Fibroblast of the conjunctiva (primary cell): ENCODE measurements at regions not wholly inside any gene's neighbourhood (a gene's known extent, or its start where the extent isn't known, plus 50 kb on each side); places are given as distances from the start of the nearest gene placed in this dataset.

Source experiments
- DNase-seq: peaks from one replicate; pipeline ENCODE4 v3.0.0-alpha.2; 2010; ENCODE audit warnings: low read depth

DNA sequence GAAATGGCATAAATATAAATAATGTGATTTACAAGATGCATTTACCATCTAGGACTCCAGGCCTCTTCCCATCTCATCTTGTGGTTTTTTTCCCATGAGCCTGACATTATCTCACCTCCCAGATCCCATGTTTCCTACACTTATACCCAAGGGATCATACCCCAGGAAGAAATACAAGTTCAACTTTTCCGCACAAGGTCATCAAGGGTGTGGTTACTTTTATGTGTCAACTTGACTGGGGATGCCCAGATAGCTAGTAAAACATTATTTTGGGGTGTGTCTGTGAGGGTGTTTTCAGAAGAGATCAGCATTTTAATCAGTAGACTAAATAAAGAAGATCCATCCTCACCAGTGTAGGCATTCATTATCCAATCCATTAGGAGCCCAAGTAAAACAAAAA lies 176.3 kb upstream of the TNFAIP3 start:
- DNase-seq, result no peak

DNA sequence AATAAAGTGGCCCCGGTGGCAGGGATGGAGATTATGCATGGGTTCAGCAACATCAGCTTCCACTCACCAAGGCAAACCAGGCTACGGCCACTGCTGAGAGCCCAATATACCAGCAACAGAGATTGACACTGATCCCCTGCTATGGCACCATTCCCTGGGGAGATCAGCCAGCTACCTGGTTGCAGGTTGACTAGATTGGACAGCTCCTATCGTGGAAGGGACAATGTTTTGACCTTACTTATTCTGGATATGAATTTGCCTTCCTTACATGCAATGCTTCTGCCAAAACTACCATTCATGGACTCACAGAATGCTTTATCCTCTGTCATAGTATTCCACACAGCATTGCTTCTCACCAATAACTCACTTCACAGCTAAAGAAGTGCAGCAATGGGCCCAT lies 174.8 kb upstream of the TNFAIP3 start:
- no peak for DNase-seq

DNA sequence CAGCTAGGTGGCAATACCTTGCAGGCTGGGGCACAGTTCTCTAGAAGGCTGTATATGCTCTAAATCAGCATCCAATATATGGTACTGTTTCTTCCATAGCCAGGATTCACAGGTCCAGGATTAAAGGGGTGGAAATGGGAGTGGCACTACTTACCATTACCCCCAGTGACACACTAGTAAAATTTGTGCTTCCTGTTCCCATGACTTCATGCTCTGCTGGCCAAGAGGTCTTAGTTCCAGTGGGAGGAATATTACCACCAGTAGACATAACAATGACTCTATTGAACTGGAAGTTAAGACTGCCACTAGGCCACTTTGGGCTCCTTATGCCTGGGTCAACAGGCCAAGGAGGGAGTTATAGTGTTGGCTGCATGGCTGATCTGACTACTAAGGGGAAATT lies 174.3 kb upstream of the TNFAIP3 start:
- DNase-seq, result no peak

DNA sequence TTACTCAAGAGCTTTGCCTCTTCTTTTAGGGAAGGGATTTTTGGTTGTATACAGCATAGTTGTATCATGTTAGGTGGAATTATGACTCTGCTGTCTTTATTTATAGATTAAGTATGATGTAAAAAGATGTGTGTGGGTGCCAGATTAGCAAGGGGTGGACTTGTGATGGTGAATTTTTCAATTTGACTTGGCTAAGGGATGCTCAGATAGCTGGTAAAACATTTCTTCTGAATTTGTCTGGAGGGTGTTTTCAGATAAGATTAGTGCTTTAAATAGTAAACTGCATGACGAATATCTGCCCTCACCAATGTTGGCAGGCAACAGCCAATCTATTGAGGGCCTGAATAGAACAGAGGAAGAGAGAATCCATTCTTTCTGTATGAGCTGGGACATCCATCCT lies 173.3 kb upstream of the TNFAIP3 start:
- no peak for DNase-seq

DNA sequence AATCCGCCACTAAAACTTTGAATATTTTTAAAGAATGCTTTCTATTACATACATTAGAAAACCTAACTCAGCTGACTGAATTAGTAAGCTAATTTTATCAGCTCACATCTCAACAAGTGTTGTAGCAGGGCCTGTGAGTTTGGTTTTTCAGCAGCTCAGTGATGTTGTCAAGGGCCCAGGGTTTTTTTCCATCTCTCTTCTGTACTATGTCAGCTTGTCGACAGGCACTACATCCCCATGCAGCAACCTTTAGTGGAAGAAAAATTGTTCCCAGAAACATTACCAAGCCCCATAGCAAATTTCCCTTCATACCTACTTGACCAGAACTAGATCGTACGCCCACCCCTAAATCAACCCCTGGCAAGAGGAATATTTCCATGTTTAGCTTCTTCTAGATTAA lies 170.3 kb upstream of the TNFAIP3 start:
- no peak for DNase-seq

DNA sequence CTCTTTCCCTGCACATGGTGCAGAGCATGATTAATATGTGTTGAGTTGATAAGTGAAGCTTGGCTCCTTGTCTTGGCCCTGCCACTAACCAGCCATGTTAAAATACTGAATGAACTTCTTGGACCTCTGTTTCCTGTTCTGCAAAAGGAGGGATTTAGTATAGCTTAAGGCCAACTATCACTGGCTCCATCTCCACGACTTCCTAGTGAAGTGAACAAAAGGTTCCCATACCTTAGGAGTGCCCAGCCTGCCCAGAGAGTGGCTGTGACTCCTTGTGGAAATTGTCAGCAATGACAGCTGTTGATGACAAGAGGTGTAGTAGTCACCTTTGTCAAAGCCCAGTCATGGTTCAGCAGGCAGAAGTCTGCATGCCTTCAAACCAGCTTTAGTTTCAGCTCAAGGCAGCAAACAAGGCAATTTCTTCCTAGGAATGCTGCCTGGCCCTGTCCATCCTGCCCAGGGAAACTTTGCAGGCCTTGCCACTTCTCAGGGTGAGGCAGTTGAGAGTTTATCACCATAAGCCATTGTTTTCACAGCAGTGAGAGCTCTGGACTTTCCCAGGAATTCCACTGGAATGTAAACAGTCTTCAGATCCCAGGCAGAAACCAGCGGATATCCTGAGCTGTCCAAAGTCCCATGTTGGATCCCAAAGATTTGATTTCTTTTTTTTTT lies 169.7 kb upstream of the TNFAIP3 start:
- no peak for DNase-seq

DNA sequence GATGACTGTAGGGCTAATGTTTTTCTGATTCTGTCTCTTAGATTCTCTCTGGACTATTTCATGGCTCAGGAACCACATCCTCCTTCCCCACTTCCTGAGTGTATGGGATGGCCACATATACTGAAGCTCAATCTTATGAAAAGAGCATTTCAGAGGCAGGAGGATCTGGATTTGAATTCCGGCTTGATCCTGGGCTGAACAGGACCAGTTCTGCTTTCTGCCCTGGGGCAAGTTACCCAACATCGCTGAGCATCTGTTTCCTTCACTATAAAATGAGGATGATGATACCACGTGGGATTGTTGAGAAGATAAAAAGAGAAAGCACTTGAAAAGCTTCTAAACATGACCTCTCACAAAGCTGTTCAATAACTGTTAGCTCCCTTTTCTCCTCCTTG lies 168.4 kb upstream of the TNFAIP3 start:
- no peak for DNase-seq

DNA sequence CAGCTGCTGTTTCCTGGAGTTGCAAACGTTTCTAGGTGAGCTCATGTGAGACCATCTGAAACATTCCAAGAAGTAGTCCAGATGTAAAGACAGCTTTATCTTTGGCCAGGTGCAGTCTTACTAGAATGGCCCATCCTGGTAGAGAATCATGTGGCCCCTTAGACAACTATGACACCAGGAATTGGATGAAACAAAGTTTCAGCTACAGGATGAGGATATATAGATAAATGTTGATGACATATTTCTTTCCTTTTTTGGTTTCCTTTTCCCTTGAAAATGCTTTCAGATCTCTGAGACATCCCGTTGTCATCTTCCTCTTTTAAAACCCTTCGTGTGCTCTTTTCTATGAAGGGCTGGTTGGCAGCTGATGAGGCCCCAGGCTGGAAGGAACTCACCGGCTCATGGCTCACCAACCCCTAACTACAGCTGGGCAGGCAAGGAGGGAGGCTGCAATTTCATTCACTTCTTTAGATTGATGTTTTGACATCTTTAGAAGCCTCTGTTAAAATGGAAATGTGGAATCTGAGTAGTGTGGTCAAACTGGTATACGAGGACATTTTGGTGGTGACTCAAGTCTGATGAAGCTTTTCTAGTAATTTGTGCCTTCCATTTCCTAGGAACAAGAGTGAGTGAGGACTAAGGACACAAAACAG lies 167.9 kb upstream of the TNFAIP3 start:
- no peak for DNase-seq

DNA sequence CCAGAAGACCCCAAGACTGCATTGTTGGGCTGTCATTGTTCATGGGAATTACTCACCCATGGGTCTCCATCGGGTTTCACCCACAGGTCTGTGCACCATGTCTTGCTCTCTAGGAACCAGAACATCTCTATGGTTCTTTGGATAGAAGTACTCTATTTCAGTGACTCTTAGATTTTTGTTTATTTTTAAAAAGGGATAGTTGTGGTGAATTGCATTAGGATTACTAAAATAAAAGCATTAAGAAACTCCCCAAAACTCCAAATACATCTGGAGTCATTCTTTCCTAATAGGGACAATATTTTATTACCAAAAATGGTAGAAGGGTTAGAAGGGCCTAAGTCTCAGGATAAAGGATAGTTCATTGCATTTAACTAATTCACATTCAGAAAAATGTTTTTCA lies 166.9 kb upstream of the TNFAIP3 start:
- DNase-seq, result no peak

DNA sequence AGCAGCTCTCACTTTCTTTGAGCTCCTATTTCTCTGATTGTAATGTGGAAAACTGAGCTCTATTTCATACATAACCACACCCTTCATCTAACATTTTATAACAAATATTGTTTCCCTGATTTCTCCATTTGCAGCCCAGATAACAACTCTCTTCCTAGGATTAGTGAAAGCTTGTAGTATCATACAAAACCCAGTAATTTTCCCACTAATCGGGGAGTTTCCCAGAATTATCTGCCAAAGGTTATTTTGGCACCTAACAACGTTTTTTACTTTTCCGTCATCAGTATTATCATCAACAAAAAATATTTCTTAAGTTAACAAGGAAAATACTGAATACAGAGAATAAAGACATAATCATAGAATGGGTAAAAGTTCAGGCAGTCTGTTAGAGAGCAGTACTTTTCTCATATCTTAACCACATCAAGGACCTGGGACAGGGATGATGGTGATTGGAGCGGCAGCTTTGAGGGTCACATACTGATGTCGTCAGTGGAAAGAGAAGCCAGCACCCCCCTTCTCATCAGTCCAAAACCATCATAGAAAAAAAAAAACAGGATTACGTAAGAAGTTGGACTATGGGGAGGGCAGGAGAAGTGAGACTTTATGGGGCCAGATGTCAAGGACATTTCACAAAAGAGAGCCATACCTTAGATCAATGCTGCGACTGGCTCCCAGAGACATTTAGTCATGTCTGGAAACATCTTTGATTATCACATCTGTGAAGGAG lies 166.1 kb upstream of the TNFAIP3 start:
- no peak for DNase-seq

DNA sequence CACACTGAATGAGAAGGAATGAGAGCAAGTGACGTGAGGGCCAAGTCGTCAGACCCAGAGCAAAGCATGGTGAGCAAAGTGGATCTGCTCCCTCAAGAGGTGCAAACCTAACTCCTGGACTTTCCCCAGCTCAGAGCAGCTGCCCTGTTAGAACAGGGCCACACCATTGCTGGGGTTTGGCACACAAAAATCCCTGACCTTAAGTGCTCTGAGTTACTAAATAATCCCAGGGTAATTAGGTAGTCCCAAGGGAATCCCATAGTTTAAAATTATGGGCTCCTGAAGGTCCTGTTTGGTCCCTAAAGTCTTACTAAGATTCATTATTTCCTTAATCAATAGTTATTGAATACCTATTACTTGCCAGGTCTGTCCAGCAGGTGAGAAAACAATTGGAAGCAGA lies 165.1 kb upstream of the TNFAIP3 start:
- DNase-seq, result no peak

DNA sequence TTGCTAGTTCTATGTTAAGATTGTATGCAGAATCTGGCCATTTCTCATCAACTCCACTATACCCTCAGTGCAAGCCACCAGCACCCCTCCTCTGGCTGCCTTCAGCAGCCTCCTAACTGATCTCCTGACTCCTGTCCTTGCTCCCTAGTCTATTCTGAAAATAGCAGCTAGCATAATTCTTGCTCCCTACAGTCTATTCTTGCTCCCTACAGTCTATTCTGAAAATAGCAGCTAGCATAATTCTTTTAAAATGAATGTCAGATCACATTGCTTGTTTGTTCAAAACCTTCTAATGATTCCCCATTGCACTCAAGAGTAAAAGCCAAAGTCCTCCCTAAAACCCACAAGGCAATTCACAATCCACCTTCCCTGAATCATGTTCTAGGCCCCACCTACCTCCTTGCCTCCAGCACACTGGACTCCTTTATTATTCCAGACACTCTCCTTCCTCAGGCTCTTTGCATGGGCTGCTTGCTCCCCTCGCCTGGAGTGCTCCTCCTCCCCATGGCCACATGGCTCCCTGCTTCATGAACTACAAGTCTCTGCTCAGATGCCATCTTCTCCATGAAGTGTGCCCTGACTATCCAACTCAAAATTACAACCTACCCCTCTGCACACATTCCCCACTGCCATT lies 164.2 kb upstream of the TNFAIP3 start:
- no peak for DNase-seq

DNA sequence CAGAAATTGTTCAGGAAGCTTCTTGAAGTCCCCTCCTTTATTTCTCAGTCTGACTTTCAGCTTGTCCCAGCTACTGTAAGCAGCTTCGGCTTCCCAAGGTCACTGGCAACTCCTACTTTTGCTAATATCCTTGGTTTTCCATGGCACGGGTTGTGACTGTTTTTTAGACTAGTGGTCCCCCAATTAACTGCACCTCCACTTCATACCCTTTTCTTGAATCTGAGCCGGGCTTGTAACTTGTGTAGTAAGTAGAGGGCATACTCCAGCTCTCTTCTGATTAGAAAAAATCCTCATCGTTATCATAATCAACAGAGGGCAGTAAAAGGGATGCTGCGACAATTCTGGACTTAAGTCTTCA lies 162.3 kb upstream of the TNFAIP3 start:
- no peak for DNase-seq

DNA sequence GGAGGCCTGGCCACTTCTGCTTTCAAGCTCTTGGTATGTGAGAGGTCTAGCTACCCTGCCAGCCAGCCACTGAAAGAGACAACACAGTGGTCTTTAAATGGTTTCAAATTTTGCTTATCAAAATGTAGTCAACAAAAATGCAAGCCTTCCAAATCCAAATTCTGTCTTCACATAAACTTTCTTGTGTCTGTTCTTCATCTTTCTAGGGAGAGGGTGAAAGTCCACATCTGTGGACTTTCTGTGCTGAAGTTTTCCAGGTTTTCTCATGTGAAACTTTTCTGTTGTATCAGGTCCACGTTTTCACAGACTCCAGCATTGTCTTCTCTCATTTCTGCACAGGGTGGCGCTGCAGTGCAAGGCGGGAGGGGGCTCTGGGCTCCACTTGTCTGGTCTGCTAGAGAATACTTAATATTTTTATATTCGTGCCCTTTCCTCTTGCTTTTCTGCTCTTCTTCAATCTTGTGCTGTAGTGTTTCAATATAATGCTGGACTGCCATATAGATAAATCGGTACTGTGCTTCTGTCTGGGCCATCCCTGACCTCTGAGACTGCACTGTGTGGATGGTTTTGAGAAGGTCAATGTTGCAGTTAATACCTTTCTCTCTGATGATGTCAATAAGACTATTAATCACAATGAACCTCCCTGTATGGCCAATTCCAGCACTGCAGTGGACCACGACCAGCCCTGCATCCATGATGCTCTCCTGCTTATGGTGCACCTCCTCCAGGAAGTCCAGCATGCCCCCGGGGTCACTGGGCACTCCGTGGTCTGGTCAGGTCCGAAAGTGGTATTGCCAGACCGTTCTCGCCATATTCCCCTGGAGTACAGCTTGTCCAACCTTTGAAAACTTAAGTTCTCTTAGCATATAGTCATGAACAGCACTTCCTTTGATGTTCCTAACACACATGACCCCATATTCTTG lies 161.6 kb upstream of the TNFAIP3 start:
- DNase-seq, result peak; percentile 37

DNA sequence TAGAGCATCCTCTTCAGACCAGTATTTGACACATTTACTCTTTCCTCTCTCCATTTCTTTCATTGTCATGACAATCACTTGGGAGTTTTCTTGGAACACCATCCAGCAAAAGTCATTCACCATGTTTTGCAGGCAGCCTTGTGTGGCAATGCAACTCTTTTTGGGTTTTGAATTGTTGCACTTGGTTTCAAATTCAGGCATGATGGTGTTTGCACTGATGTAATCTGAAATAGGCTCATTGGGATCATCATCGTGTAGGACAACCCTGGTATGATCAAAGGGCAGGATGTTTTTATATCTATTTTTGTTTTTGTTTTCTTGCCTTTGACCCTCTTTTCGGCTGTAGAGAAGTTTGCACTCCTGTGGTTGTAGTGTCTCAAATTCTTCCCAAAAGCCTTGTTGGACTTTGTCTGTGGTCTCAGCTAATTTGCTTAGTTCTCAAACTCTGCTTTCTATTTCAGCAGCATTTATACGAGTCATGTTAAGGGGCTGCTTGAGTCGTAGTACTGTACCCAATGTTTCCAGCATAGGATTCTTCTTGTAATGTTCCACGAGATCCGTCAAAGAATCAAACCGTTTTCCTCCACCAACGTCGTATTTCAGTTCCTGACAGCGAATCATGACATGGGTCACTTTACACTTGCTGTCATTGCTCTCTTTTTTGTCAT lies 160.8 kb upstream of the TNFAIP3 start:
- no peak for DNase-seq

DNA sequence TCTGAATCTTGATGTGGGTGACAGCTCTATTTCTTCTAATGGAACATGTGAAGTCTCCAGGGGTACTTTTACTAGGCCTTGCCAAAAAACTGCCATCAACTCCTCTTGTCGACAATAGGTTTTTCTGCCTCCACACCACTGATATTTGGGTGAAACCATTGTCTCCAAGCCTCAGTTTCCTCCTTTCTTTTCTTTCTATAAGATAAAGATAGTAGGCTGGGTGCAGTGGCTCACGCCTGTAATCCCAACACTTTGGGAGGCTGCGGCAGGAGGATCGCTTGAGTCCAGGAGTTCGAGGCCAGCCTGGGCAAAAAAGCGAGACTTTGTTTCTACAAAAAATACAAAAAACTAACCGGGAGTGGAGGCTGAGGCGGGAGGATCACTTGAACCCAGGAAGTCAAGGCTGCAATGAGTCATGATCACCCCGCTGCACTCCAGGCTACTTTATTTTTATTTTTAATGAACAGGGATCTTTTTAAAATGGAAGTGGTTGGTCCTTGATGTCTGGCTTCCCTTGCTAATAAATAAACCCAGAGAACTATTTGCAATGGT lies 159.9 kb upstream of the TNFAIP3 start:
- DNase-seq, result no peak

DNA sequence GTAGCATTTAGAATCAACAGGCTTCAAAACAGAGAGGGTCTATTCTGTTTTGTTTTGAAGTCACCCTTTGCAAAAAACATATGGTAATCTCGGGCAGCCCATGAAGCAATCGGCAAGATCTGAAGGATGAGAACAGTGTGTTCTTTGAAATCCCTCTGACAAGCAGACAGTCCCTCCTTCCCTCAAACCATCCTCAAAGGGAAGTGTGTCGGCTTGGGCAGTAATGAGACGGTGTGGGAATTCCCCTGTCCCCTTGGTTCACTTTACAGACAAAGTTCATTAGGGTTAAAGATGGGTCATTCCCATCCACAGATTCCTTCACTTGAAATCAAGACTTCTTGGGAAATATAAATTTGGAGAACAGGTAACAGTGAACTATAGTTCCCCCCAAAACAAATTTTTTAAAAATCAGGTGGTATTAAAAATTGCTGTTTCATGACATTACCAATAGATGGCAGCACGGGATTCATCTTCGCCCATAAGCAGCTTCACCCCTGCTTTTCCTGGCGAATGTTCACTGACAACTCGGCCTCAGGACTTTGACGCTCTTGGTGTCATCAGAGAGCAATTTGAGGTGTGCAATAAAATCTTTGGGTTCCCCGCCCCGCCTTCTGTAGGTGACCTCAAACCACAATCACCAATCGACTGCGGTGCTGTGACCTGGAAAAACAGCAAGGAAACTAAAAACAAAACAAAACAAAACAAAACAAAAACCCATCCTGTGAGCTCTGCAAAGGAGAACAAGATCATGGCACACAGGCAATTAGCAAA lies 159.3 kb upstream of the TNFAIP3 start:
- peak; percentile 81 for DNase-seq

DNA sequence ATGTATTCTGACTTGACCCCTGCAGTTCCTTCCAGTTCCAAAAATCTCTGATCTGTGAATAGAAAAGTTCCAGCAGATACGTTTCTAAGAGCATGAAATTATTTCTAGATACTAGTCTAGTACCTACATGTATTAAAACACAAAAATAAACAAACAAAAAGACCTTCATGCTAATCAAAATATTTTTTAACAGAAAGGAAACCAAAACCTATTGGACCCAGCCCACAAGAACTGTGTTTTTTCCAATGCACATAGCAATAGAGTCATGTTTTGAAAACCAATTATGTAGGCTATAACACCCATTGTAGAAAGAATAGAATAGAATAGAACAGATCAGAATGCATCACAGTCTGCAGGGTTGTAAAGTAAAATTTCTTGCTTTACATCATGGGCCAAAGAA lies 158.6 kb upstream of the TNFAIP3 start:
- DNase-seq, result no peak

DNA sequence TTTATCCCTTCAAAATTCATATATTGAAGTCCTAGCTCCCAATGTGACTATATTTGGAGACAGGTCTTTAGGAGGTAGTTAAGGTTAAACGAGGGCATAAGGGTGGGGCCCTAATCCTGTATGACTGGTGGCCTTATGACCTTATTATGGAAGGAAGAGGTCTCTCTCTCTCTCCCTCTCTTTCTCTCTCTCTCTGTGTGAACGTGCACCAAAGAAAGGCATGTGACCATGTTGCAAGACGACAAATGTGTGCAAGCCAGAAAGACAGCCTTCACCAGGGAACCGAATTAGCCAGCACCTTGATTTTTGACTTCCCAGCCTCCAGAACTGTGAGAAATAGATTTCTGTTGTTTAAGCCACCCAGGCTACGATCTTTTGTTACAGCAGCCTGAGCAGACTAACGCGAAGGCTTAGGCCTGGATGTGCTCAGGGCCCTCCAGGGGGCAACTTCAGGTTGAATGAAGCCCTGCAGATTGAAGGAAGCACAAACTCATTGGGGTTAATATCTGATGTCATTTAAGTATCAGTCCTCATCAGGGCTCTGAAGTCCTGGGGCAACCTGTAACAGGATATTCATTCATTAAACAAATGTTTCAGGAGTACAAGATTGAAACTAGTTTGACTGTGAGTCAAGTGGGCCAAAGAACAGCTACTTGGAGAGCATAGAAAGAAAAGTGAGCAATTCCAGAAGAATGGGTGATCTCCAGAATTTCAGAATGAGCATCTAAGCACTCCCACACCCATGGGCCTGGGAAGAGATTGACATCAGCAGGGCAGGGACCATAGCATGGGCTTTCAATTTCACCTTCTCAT lies 157.4 kb upstream of the TNFAIP3 start:
- peak; percentile 23 for DNase-seq

DNA sequence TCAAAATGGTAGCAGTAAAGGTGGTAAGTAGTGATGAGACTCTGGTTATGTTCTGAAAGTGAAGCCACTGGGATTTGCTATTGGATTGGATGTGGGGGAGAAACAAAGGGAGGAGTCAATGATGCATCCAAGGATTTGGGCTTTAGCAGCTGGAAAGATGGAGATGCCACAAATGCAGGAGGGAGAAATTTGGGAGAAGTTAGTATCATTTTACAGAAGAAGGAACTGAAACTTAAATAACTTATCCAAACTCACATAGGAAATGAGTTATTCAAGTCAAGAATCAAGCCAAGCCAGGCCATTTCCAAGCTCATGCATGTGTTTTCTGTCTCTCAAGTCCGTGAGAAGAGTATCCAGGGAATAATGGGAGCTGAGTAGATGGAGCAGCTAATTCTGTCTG lies 155.1 kb upstream of the TNFAIP3 start:
- DNase-seq, result no peak
